GM23338 (cell line): ENCODE measurements at regions not wholly inside any gene's neighbourhood (a gene's known extent, or its start where the extent isn't known, plus 50 kb on each side); places are given as distances from the start of the nearest gene placed in this dataset.
"Not testable (repeated sequence)": the region's sequence is repeated elsewhere in the genome, so short reads cannot be mapped to it uniquely, and the experiment has no call there.

Source experiments
- ATAC-seq: fragments of 200-7000 bp; cut with Tn5 transposase; 3 replicates; pipeline ENCODE4 v1.9.1; 2020
- DNase-seq: peaks from one replicate; pipeline ENCODE4 v3.0.0-alpha.2; 2015; ENCODE audit warnings: low spot score
- H2AFZ ChIP-seq: fragments of 200-600 bp; sonication (generic); 2 replicates; pipeline ENCODE4 v1.8.0; 2016; ENCODE audit warnings: antibody characterized with exemption, mild to moderate bottlenecking, moderate library complexity
- H3F3A ChIP-seq: fragments of 200-600 bp; sonication (generic); replicated peaks from 2 replicates; pipeline ENCODE4 v1.8.0; 2017; ENCODE audit warnings: antibody characterized with exemption, mixed run types, low read depth
- H3K27ac ChIP-seq: fragments of 200-600 bp; sonication (generic); 2 replicates; pipeline ENCODE4 v1.6.1; 2016; ENCODE audit warnings: low read depth
- H3K27me3 ChIP-seq: fragments of 200-600 bp; sonication (generic); 2 replicates; pipeline ENCODE4 v1.8.0; 2016; ENCODE audit warnings: mild to moderate bottlenecking, mixed run types, moderate library complexity; ENCODE audit not compliant: insufficient read depth
- H3K36me3 ChIP-seq: fragments of 200-600 bp; sonication (generic); 2 replicates; pipeline ENCODE4 v1.8.0; 2016; ENCODE audit warnings: mild to moderate bottlenecking; ENCODE audit not compliant: insufficient read depth
- H3K4me1 ChIP-seq: fragments of 200-600 bp; sonication (generic); 2 replicates; pipeline ENCODE4 v1.8.0; 2016; ENCODE audit warnings: mild to moderate bottlenecking, moderate library complexity; ENCODE audit not compliant: insufficient read depth
- H3K4me2 ChIP-seq: fragments of 200-600 bp; sonication (generic); 2 replicates; pipeline ENCODE4 v1.7.1; 2017; ENCODE audit warnings: mixed run types
- H3K4me3 ChIP-seq: fragments of 200-600 bp; sonication (generic); 2 replicates; pipeline ENCODE4 v1.6.1; 2016; ENCODE audit warnings: mixed run types
- H3K79me2 ChIP-seq: fragments of 200-600 bp; sonication (generic); replicated peaks from 2 replicates; pipeline ENCODE4 v1.8.0; 2017; ENCODE audit warnings: mild to moderate bottlenecking; ENCODE audit not compliant: insufficient read depth
- H3K9me2 ChIP-seq: fragments of 200-600 bp; sonication (generic); 2 replicates; pipeline ENCODE4 v1.8.0; 2017; ENCODE audit not compliant: insufficient read depth
- H4K20me1 ChIP-seq: fragments of 200-600 bp; sonication (generic); replicated peaks from 2 replicates; pipeline ENCODE4 v1.8.0; 2017; ENCODE audit warnings: mild to moderate bottlenecking; ENCODE audit not compliant: insufficient read depth
- H3K27ac Mint-ChIP-seq: 2 replicates; pipeline ENCODE4 v1.8.0; 2020; ENCODE audit warnings: inconsistent platforms, mild to moderate bottlenecking, moderate library complexity, mixed read lengths
- H3K27me3 Mint-ChIP-seq: 3 replicates; pipeline ENCODE4 v1.8.0; 2022; ENCODE audit warnings: low read depth, mild to moderate bottlenecking, moderate library complexity, mixed read lengths, inconsistent platforms; ENCODE audit not compliant: insufficient read depth, poor library complexity
- H3K36me3 Mint-ChIP-seq: 3 replicates; pipeline ENCODE4 v1.8.0; 2021; ENCODE audit warnings: low read depth, mild to moderate bottlenecking, inconsistent platforms, moderate library complexity, mixed read lengths
- H3K4me1 Mint-ChIP-seq: 3 replicates; pipeline ENCODE4 v1.8.0; 2020; ENCODE audit warnings: mild to moderate bottlenecking, inconsistent platforms, mixed read lengths
- H3K4me3 Mint-ChIP-seq: 3 replicates; pipeline ENCODE4 v1.8.0; 2021; ENCODE audit warnings: moderate library complexity, mild to moderate bottlenecking, inconsistent platforms, mixed read lengths
- H3K9me3 Mint-ChIP-seq: 3 replicates; pipeline ENCODE4 v1.8.0; 2020; ENCODE audit warnings: moderate library complexity, mild to moderate bottlenecking, inconsistent platforms, mixed read lengths
- EZH2 ChIP-seq: fragments of 200-600 bp; sonication (generic); IDR thresholded peaks from one replicate; pipeline ENCODE4 v1.8.0; 2017; ENCODE audit warnings: antibody characterized with exemption, mild to moderate bottlenecking, low read depth; ENCODE audit not compliant: unreplicated experiment
- TF ChIP-seq, protein P1 (sequence below): fragments of 250-450 bp; sonication (Bioruptor Pico); IDR thresholded peaks from 2 replicates; pipeline ENCODE4 v1.5.0; 2020; ENCODE audit warnings: mild to moderate bottlenecking, moderate library complexity
- TF ChIP-seq, protein P2 (sequence below), 2 experiments: fragments of 200-600 bp in 1 of 2; sonication (generic) in 1 of 2; conservative IDR thresholded peaks; 2 replicates each; pipeline versions ENCODE4 v1.5.1 to v1.6.1; 2016 to 2017; ENCODE audit warnings: antibody characterized with exemption in 2 of 2, low read depth in 2 of 2, mild to moderate bottlenecking in 2 of 2, moderate library complexity in 1 of 2

DNA sequence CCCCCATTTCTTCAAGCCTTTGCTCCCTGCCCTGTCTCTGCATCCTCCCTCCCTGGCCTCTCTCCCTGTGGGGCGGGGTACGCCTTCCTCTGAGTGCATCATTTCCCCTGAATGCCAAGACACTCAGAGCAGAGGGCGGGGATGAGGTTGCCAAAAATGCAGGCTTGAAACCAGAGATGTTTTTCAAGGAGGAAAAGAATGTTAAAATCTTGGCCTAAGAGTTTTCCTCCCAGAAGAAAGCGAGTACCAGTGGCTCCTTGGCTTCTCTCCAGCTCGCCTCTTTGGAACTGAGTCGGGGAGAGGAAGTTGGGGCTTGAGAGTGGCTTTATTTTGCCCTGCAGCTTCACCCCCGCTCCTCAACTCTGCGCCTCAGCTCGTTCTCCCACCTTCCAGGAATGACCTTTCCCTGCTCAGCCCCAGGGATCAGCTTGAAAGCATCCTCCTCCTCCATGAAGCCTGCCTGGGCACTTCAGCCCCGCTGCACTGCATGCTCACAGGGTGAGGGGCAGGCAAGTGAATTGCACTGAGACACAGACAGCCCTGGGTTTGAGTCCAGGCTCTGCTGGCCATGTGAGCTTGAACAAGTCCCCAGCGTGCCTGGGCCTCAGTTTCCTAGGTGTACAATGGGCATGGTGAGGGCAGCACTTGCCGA, 57.5 kb upstream of the SORCS2 start (continued):
- TF ChIP-seq, protein P1, sequence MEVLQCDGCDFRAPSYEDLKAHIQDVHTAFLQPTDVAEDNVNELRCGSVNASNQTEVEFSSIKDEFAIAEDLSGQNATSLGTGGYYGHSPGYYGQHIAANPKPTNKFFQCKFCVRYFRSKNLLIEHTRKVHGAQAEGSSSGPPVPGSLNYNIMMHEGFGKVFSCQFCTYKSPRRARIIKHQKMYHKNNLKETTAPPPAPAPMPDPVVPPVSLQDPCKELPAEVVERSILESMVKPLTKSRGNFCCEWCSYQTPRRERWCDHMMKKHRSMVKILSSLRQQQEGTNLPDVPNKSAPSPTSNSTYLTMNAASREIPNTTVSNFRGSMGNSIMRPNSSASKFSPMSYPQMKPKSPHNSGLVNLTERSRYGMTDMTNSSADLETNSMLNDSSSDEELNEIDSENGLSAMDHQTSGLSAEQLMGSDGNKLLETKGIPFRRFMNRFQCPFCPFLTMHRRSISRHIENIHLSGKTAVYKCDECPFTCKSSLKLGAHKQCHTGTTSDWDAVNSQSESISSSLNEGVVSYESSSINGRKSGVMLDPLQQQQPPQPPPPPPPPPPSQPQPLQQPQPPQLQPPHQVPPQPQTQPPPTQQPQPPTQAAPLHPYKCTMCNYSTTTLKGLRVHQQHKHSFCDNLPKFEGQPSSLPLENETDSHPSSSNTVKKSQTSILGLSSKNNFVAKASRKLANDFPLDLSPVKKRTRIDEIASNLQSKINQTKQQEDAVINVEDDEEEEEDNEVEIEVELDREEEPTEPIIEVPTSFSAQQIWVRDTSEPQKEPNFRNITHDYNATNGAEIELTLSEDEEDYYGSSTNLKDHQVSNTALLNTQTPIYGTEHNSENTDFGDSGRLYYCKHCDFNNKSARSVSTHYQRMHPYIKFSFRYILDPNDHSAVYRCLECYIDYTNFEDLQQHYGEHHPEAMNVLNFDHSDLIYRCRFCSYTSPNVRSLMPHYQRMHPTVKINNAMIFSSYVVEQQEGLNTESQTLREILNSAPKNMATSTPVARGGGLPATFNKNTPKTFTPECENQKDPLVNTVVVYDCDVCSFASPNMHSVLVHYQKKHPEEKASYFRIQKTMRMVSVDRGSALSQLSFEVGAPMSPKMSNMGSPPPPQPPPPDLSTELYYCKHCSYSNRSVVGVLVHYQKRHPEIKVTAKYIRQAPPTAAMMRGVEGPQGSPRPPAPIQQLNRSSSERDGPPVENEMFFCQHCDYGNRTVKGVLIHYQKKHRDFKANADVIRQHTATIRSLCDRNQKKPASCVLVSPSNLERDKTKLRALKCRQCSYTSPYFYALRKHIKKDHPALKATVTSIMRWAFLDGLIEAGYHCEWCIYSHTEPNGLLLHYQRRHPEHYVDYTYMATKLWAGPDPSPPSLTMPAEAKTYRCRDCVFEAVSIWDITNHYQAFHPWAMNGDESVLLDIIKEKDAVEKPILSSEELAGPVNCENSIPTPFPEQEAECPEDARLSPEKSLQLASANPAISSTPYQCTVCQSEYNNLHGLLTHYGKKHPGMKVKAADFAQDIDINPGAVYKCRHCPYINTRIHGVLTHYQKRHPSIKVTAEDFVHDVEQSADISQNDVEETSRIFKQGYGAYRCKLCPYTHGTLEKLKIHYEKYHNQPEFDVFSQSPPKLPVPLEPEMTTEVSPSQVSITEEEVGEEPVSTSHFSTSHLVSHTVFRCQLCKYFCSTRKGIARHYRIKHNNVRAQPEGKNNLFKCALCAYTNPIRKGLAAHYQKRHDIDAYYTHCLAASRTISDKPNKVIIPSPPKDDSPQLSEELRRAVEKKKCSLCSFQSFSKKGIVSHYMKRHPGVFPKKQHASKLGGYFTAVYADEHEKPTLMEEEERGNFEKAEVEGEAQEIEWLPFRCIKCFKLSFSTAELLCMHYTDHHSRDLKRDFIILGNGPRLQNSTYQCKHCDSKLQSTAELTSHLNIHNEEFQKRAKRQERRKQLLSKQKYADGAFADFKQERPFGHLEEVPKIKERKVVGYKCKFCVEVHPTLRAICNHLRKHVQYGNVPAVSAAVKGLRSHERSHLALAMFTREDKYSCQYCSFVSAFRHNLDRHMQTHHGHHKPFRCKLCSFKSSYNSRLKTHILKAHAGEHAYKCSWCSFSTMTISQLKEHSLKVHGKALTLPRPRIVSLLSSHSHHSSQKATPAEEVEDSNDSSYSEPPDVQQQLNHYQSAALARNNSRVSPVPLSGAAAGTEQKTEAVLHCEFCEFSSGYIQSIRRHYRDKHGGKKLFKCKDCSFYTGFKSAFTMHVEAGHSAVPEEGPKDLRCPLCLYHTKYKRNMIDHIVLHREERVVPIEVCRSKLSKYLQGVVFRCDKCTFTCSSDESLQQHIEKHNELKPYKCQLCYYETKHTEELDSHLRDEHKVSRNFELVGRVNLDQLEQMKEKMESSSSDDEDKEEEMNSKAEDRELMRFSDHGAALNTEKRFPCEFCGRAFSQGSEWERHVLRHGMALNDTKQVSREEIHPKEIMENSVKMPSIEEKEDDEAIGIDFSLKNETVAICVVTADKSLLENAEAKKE (CRISPR knock-in tag): no peak
- TF ChIP-seq EZH2: no peak

GRCh38 chr4:7133818-7134650, 58.3 kb upstream of the SORCS2 start:
- not testable (repeated sequence) for H3K4me2 ChIP-seq, H3K4me3 Mint-ChIP-seq, H3K79me2 ChIP-seq, H3K36me3 Mint-ChIP-seq, H3K27me3 Mint-ChIP-seq, H3K4me1 ChIP-seq, H3K27me3 ChIP-seq, H3K27ac Mint-ChIP-seq, H3K4me3 ChIP-seq, H3K27ac ChIP-seq, ATAC-seq, H2AFZ ChIP-seq, DNase-seq, H3K36me3 ChIP-seq, H4K20me1 ChIP-seq, H3K9me3 Mint-ChIP-seq, H3K9me2 ChIP-seq, H3F3A ChIP-seq
- peaks cover 19% of the 10 kb centered on the region for H3K4me1 Mint-ChIP-seq
- TF ChIP-seq, protein P2, sequence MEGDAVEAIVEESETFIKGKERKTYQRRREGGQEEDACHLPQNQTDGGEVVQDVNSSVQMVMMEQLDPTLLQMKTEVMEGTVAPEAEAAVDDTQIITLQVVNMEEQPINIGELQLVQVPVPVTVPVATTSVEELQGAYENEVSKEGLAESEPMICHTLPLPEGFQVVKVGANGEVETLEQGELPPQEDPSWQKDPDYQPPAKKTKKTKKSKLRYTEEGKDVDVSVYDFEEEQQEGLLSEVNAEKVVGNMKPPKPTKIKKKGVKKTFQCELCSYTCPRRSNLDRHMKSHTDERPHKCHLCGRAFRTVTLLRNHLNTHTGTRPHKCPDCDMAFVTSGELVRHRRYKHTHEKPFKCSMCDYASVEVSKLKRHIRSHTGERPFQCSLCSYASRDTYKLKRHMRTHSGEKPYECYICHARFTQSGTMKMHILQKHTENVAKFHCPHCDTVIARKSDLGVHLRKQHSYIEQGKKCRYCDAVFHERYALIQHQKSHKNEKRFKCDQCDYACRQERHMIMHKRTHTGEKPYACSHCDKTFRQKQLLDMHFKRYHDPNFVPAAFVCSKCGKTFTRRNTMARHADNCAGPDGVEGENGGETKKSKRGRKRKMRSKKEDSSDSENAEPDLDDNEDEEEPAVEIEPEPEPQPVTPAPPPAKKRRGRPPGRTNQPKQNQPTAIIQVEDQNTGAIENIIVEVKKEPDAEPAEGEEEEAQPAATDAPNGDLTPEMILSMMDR (conservative IDR thresholded peaks at IDR 0.05; ENCODE audit: low read depth in 2 of 2): 0 out of 4 replicates have a peak, but pooled peaks of 1 of the 2 experiments have one; percentile 15
